ENCODE measurements at regions not wholly inside any gene's neighbourhood (a gene's known extent, or its start where the extent isn't known, plus 50 kb on each side); places are given as distances from the start of the nearest gene placed in this dataset.

DNA sequence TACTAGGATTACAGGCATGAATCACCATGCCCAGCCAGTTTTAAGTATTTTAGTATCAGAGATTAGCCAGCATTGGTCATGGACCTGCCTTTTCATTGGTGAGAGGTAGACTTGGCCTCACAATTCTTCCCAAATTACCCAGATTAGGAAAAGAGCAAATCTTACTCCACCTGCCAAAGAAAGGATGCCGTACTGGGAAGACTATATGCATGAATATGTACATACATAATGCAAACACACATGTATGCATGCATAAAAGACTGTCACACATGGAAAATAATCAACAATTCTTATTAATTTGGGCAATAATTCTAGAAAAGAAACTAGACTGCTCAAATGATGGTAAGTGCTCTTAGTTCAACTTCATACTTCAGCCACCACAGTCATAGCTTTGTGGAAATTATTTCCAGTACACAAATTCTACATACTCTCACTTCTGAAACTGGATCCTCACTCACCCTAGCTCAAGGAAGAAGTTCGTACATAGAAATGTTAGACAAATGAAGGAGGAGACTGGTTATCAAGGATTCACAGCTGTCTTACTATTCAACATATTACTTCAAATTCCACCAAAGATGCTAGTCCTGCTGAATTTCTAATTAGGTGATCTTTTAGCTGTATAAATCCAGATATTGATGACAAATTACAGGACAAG is 73.7 kb downstream of the MINAR2 start:
- no peak overlapping the region for H3K4me3 ChIP-seq
- no peaks in the 10 kb centered on the region for H3K9me3 ChIP-seq
- no peak overlapping the region for H3K27ac ChIP-seq
- H3K36me3 ChIP-seq, result no peaks in the 10 kb centered on the region
- H3K27me3 ChIP-seq, result peaks cover 0 to 3% (median 0%) of the 10 kb centered on the region in 9 donors
- ATAC-seq, result no peak
- WGBS, 4 donors, result 62 to 77% (median 64%) methylated on average over 2 of the region's 2 CpGs
- intact Hi-C loops (cut with DNase I), result no loop called here
- TF ChIP-seq POLR2A (IDR thresholded peaks at IDR 0.05), result no peak
- TF ChIP-seq, protein P1, sequence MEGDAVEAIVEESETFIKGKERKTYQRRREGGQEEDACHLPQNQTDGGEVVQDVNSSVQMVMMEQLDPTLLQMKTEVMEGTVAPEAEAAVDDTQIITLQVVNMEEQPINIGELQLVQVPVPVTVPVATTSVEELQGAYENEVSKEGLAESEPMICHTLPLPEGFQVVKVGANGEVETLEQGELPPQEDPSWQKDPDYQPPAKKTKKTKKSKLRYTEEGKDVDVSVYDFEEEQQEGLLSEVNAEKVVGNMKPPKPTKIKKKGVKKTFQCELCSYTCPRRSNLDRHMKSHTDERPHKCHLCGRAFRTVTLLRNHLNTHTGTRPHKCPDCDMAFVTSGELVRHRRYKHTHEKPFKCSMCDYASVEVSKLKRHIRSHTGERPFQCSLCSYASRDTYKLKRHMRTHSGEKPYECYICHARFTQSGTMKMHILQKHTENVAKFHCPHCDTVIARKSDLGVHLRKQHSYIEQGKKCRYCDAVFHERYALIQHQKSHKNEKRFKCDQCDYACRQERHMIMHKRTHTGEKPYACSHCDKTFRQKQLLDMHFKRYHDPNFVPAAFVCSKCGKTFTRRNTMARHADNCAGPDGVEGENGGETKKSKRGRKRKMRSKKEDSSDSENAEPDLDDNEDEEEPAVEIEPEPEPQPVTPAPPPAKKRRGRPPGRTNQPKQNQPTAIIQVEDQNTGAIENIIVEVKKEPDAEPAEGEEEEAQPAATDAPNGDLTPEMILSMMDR (IDR thresholded peaks at IDR 0.05), result no peak
- H3K4me1 ChIP-seq, result no peaks in the 10 kb centered on the region
- DNase-seq, result no peak

DNA sequence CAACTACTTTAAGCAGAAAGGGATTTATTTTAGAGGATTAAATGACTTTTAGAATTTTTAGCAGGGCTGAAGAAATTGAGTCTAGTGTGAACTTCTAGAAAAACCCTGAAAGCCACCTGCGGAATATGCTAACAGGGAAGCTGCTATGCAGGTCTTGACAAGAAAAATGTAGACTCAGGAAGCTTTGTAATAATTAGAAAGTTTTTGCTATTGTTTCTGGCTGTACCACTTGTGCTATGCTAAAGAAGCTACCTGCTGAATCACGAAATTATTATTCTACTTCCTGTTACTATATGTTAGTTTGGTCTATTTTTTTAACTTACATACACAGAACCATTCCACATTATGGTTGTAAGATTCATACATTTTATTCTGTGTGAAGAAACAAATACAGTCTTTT is 74.0 kb upstream of the CHSY3 start:
- intact Hi-C loops (cut with DNase I), result no loop called here
- H3K4me1 ChIP-seq, result no peaks in the 10 kb centered on the region
- H3K36me3 ChIP-seq, result no peaks in the 10 kb centered on the region
- WGBS, 4 donors, result 72 to 80% (median 75%) methylated on average over 2 of the region's 2 CpGs
- H3K4me3 ChIP-seq, result no peak overlapping the region
- no peaks in the 10 kb centered on the region for H3K9me3 ChIP-seq
- no peaks in the 10 kb centered on the region for H3K27me3 ChIP-seq
- no peak for DNase-seq
- TF ChIP-seq POLR2A (IDR thresholded peaks at IDR 0.05), result no peak
- TF ChIP-seq, protein P1 (IDR thresholded peaks at IDR 0.05), result no peak
- ATAC-seq, result no peak
- no peak overlapping the region for H3K27ac ChIP-seq

DNA sequence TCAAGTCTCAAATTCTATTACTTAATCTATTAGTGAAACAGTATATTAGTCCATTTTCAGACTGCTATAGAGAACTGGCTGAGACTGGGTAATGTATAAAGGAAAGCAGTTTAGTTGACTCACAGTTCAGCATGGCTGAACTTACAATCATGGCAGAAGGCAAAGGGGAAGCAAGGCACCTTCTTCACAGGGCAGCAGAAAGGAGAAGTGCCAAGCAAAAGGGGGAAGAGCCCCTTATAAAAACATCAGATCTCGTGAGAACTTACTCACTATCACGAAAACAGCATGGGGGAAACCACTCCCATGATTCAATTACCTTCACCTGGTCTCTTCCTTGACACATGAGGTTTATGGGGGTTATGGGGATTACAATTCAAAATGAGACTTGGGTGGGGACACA is 67.9 kb upstream of the CHSY3 start:
- Histone ChIP-seq H3K9me3 (no peaks in the 10 kb centered on the region), H3K4me1 (no peaks in the 10 kb centered on the region), H3K4me3 (no peak overlapping the region), H3K36me3 (no peaks in the 10 kb centered on the region), H3K27ac (no peak overlapping the region), H3K27me3 (peaks cover 0 to 12% (median 0%) of the 10 kb centered on the region in 9 donors)
- TF ChIP-seq, protein P1 (IDR thresholded peaks at IDR 0.05), result no peak
- TF ChIP-seq POLR2A (IDR thresholded peaks at IDR 0.05), result no peak
- intact Hi-C loops (cut with DNase I), result no loop called here
- ATAC-seq, result no peak
- no peak for DNase-seq
- WGBS, 4 donors, result 40 to 63% (median 52%) methylated on average over 2 of the region's 2 CpGs

DNA sequence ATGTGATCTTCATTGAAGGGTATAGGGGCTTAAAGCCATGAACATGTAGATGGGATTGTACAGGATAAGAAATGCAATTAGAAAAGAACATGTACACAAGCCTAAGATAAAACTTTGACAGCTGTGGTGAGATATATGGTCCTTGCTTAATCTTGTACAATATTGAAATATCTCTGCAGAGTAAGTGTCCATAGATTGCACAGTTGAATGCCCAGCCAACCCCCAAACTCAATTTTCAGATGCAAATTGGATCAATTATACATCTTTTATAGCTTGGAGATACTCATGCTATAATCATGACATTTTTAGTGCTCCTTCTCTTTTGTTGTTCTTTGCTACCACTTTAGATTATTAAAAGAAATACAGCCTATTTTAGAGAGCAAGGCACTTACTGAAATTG is 59.5 kb upstream of the CHSY3 start:
- DNase-seq (no peak), ATAC-seq (no peak)
- H3K9me3 ChIP-seq, result no peaks in the 10 kb centered on the region
- no peaks in the 10 kb centered on the region for H3K4me1 ChIP-seq
- no peak overlapping the region for H3K27ac ChIP-seq
- no peak overlapping the region for H3K4me3 ChIP-seq
- intact Hi-C loops (cut with DNase I), result no loop called here
- TF ChIP-seq, protein P1 (IDR thresholded peaks at IDR 0.05), result no peak
- no peak for TF ChIP-seq POLR2A (IDR thresholded peaks at IDR 0.05)
- no peaks in the 10 kb centered on the region for H3K36me3 ChIP-seq
- peaks cover 0 to 9% (median 0%) of the 10 kb centered on the region in 9 donors for H3K27me3 ChIP-seq

Measured in heart left ventricle (tissue), 16 donors.